Choroid plexus epithelial cell (primary cell): ENCODE measurements at regions not wholly inside any gene's neighbourhood (a gene's known extent, or its start where the extent isn't known, plus 50 kb on each side); places are given as distances from the start of the nearest gene placed in this dataset.
"Not testable (repeated sequence)": the region's sequence is repeated elsewhere in the genome, so short reads cannot be mapped to it uniquely, and the experiment has no call there.

Source experiments
- DNase-seq: peaks from one replicate; pipeline ENCODE4 v3.0.0-alpha.2; 2010; ENCODE audit warnings: low read depth
- H3K4me3 ChIP-seq: 2 replicates; pipeline ENCODE4 v1.5.1; 2011; ENCODE audit warnings: low read depth, mild to moderate bottlenecking, control low read depth, low read length, moderate library complexity
- CTCF ChIP-seq: conservative IDR thresholded peaks from 2 replicates; pipeline ENCODE4 v1.5.1; 2011; ENCODE audit warnings: low read depth, mild to moderate bottlenecking, control low read depth, inconsistent platforms, low read length, moderate library complexity

GRCh38 chr19:14317157-14317556 is 64.1 kb upstream of the ADGRE5 start:
- no peak for DNase-seq
- no peak for TF ChIP-seq CTCF
- no peak overlapping the region for H3K4me3 ChIP-seq

DNA sequence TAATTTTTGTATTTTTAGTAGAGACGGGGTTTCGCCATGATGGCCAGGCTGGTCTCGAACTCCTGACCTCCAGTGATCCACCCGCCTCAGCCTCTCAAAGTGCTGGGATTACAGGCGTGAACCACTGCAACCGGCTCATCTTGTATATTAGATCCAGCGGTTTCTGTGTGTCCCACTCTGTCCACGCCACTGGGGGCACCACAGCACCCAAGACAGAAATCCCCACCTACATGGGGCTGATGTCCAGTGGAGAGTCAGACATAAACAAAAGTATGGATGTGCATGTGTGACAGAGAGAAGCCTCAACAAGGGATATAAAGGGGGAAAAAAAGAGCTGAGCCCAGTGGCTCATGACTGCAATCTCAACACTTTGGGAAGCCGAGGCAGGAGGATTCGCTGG is 65.8 kb upstream of the ADGRE5 start:
- H3K4me3 ChIP-seq = no peak overlapping the region
- TF ChIP-seq CTCF = peak; percentile 29

DNA sequence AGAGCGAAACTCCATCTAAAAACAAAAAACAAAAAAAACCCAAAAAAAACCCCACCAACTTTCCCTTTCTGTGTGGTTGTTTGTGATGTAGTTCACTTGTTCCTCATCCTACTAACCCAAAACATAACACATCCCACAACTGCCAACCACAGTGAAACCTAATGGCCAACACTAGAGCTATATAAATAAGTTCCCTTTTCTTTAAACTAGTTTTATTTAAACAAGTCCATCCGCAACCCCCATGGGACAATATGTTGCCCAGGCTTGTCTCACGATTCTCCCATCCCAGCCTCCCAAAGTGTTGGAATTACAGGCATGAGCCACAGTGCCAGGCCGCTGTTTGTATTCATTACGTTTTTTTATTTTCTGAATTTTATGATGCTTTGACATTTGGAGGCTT is 71.2 kb upstream of the ADGRE5 start:
- no peak for TF ChIP-seq CTCF
- DNase-seq = no peak
- H3K4me3 ChIP-seq = no peak overlapping the region

More for the DNA sequence above, 65.8 kb upstream of the ADGRE5 start:
- peak; percentile 6 for DNase-seq

DNA sequence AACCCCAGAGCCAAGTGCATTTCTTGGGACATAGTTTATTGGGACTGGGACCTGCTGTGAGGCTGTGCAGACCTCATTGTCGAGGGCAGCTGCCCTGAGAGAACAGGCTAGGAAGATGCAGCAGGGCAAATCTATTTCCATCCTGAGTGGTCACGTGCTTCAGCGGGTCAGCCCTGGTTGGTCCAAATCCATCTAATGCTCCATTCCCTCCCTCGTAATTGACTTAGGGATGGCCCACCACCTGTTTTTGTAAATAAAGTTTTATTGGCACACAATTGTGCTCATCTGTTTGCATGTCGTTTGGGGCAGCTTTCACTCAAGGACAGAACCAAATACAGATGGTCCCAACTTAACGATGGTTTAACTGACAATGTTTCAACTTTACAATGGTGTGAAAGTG is 75.5 kb upstream of the ADGRE5 start:
- H3K4me3 ChIP-seq = no peak overlapping the region
- DNase-seq = no peak
- no peak for TF ChIP-seq CTCF

- no peak for DNase-seq
- no peak overlapping the region for H3K4me3 ChIP-seq
- no peak for TF ChIP-seq CTCF
These were observed 80.1 kb upstream of the ADGRE5 start for GRCh38 chr19:14301150-14301549.

- TF ChIP-seq CTCF = no peak
- no peak for DNase-seq
- no peak overlapping the region for H3K4me3 ChIP-seq
These were observed 80.9 kb upstream of the ADGRE5 start for GRCh38 chr19:14300303-14300702.

- not testable (repeated sequence) for DNase-seq, H3K4me3 ChIP-seq
These were observed 81.9 kb upstream of the ADGRE5 start for GRCh38 chr19:14299224-14299827.

GRCh38 chr19:14297883-14298576 is 83.2 kb upstream of the ADGRE5 start:
- DNase-seq, H3K4me3 ChIP-seq: not testable (repeated sequence)

- H3K4me3 ChIP-seq = not testable (repeated sequence)
These were observed 86.3 kb upstream of the ADGRE5 start for GRCh38 chr19:14294974-14295373.

DNA sequence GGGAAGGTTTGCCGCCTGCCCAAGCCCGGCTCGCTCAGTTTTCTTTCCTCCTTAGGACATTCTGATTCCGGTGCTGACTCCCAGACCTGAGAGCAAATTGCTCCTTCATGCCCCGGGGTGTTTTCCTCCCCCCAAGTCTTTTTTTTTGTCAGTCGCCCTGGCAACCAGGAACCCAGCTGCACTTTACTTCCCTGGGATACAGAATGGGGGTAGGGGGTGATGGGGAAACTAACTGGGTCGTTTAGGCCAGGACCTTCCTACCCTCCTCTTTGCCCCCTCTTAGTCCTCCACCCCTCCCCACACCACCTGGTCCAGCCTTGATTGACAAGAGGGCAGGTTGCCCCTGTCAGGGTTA is 87.5 kb upstream of the ADGRE5 start:
- not testable (repeated sequence) for DNase-seq, H3K4me3 ChIP-seq

More at GRCh38 chr19:14294974-14295373, 86.3 kb upstream of the ADGRE5 start:
- DNase-seq = peak; percentile 22

- DNase-seq = not testable (repeated sequence)
- peak overlapping the region; percentile 41 for H3K4me3 ChIP-seq
These were observed 87.3 kb upstream of the ADGRL1 start for GRCh38 chr19:14293101-14293815.
